ENCODE measurements at regions not wholly inside any gene's neighbourhood (a gene's known extent, or its start where the extent isn't known, plus 50 kb on each side); places are given as distances from the start of the nearest gene placed in this dataset.
A peak's percentile ranks its signal among the peaks of the same experiment; 100 is the strongest.

GRCh38 chr2:185607945-185608344 is 130.7 kb upstream of the FSIP2 start:
- POLR2A ChIA-PET, result no interaction called here
- CTCF ChIA-PET, result no interaction called here
- 22% methylated on average over 1 of the region's 1 CpG for WGBS (ENCODE audit: missing lambda C conversion rate)
- Histone ChIP-seq H3K4me2 (no peak overlapping the region), H3K4me1 (no peaks in the 10 kb centered on the region), H3K4me3 (no peak overlapping the region), H3K27ac (no peak overlapping the region), H3K9me3 (no peaks in the 10 kb centered on the region)
- no peak for ATAC-seq
- no peak for DNase-seq (ENCODE audit: low read depth in 1 of 2, low spot score in 1 of 2)
- FAIRE-seq, result no peak
- TF ChIP-seq CBX2 (IDR thresholded peaks at IDR 0.05; ENCODE audit: borderline replicate concordance, low read depth), result no peak
- TF ChIP-seq ZSCAN20 (CRISPR knock-in tag; IDR thresholded peaks at IDR 0.05), result no peak
- TF ChIP-seq MAFK (IDR thresholded peaks at IDR 0.05; ENCODE audit: partially characterized antibody), result peak; percentile 82
- no peak for TF ChIP-seq BHLHE40 (IDR thresholded peaks at IDR 0.05; ENCODE audit: low read depth, low read length)

DNA sequence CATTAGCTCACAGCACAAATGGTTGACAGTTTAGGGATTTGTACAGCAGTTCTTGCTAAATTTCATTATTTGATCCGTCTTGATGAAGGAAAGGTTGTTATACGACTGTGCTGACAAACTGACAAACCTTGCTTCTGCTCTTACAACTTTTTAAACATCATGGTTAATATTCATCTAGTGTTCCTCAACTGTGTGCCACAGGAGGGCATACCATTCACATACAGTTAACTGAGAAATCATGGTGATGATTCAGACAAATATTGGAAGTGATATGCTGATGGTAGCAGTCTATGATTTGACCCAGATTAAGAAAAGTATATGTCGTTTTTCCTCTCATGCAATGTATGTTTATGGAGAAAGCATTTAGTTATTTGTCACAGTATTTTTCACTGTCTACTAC is 129.8 kb upstream of the FSIP2 start:
- WGBS (ENCODE audit: missing lambda C conversion rate), result 0% methylated on average over 3 of the region's 3 CpGs
- no peak overlapping the region for H3K4me3 ChIP-seq
- ATAC-seq (peak in 1 of 2 experiments; percentile 47; a peak in 2 of 6 replicates), FAIRE-seq (no peak), DNase-seq (ENCODE audit: low read depth in 1 of 2, low spot score in 1 of 2) (peak in 1 of 2 experiments; percentile 31)
- no peaks in the 10 kb centered on the region for H3K4me1 ChIP-seq
- H3K4me2 ChIP-seq, result no peak overlapping the region; the same call in 2 of the 3 replicates
- H3K27ac ChIP-seq, result no peak overlapping the region
- no peaks in the 10 kb centered on the region for H3K9me3 ChIP-seq
- ChIA-PET POLR2A (no interaction called here), CTCF (no interaction called here)
- TF ChIP-seq CTCF (IDR thresholded peaks at IDR 0.05) (peak; percentile 30), RAD21 (conservative IDR thresholded peaks at IDR 0.05 in 1 of 2, IDR thresholded peaks at IDR 0.05 in 1 of 2) (peak; percentile 30 to 54; a peak in 3 of 5 replicates), SMC3 (IDR thresholded peaks at IDR 0.05) (peak; percentile 48; the same call in 2 of the 3 replicates), NFE2L2 (conservative IDR thresholded peaks at IDR 0.05; ENCODE audit: low read length) (no peak), GATA3 (IDR thresholded peaks at IDR 0.05; ENCODE audit: borderline replicate concordance) (no peak)
- TF ChIP-seq, protein P1, sequence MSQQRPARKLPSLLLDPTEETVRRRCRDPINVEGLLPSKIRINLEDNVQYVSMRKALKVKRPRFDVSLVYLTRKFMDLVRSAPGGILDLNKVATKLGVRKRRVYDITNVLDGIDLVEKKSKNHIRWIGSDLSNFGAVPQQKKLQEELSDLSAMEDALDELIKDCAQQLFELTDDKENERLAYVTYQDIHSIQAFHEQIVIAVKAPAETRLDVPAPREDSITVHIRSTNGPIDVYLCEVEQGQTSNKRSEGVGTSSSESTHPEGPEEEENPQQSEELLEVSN (IDR thresholded peaks at IDR 0.05; ENCODE audit: borderline replicate concordance, low read depth), result no peak

GRCh38 chr2:185610301-185610700 is 128.3 kb upstream of the FSIP2 start:
- no peak for ATAC-seq
- FAIRE-seq, result no peak
- H3K4me3 ChIP-seq, result no peak overlapping the region
- H3K27ac ChIP-seq, result no peak overlapping the region
- no peak for DNase-seq (ENCODE audit: low read depth in 1 of 2, low spot score in 1 of 2)
- H3K4me1 ChIP-seq, result no peaks in the 10 kb centered on the region
- no peak overlapping the region for H3K4me2 ChIP-seq
- H3K9me3 ChIP-seq, result no peaks in the 10 kb centered on the region
- WGBS (ENCODE audit: missing lambda C conversion rate), result 21% methylated on average over 1 of the region's 1 CpG
- POLR2A ChIA-PET, result no interaction called here
- CTCF ChIA-PET, result interaction anchor here (0.9 kb wide), 1 partner anchor 62 kb away, joined by 3 read pairs; no protein-coding TSS in a partner anchor
- TF ChIP-seq SREBF2 (IDR thresholded peaks at IDR 0.05) (no peak), RFX5 (IDR thresholded peaks at IDR 0.05) (no peak), KDM5A (IDR thresholded peaks at IDR 0.05) (no peak), BHLHE40 (IDR thresholded peaks at IDR 0.05; ENCODE audit: low read depth, low read length) (no peak), MAFK (IDR thresholded peaks at IDR 0.05; ENCODE audit: partially characterized antibody) (no peak), HOXA7 (CRISPR knock-in tag; IDR thresholded peaks at IDR 0.05) (no peak), CEBPB (IDR thresholded peaks at IDR 0.05) (no peak), HOXB5 (CRISPR knock-in tag; IDR thresholded peaks at IDR 0.05) (no peak), PBX3 (IDR thresholded peaks at IDR 0.05) (no peak), HDAC2 (IDR thresholded peaks at IDR 0.05) (no peak), GATA3 (IDR thresholded peaks at IDR 0.05; ENCODE audit: borderline replicate concordance) (no peak), CTCF (IDR thresholded peaks at IDR 0.05) (no peak), USF2 (IDR thresholded peaks at IDR 0.05) (no peak), FOXS1 (CRISPR knock-in tag; IDR thresholded peaks at IDR 0.05) (no peak), KDM1A (IDR thresholded peaks at IDR 0.05; ENCODE audit: low read depth) (no peak), PHF8 (IDR thresholded peaks at IDR 0.05; ENCODE audit: borderline replicate concordance, low read depth) (no peak)
- TF ChIP-seq, protein P2, sequence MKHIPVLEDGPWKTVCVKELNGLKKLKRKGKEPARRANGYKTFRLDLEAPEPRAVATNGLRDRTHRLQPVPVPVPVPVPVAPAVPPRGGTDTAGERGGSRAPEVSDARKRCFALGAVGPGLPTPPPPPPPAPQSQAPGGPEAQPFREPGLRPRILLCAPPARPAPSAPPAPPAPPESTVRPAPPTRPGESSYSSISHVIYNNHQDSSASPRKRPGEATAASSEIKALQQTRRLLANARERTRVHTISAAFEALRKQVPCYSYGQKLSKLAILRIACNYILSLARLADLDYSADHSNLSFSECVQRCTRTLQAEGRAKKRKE (CRISPR knock-in tag; IDR thresholded peaks at IDR 0.05; ENCODE audit: low read depth), result no peak
- TF ChIP-seq, protein P3, sequence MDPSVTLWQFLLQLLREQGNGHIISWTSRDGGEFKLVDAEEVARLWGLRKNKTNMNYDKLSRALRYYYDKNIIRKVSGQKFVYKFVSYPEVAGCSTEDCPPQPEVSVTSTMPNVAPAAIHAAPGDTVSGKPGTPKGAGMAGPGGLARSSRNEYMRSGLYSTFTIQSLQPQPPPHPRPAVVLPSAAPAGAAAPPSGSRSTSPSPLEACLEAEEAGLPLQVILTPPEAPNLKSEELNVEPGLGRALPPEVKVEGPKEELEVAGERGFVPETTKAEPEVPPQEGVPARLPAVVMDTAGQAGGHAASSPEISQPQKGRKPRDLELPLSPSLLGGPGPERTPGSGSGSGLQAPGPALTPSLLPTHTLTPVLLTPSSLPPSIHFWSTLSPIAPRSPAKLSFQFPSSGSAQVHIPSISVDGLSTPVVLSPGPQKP (IDR thresholded peaks at IDR 0.05; ENCODE audit: low read depth, low read length), result no peak

Measured in A549 (cell line).